Peyer's patch (tissue), 4 donors: ENCODE measurements at regions not wholly inside any gene's neighbourhood (a gene's known extent, or its start where the extent isn't known, plus 50 kb on each side); places are given as distances from the start of the nearest gene placed in this dataset.

Source experiments
- CTCF ChIP-seq, 6 experiments: fragments of 450-650 bp in 4 of 6; fragments of 200-600 bp in 2 of 6; sonication (generic) in 1 of 6; IDR thresholded peaks; one replicate each; pipeline ENCODE4 v1.5.1; 2017 to 2019; ENCODE audit warnings: antibody characterized with exemption in 6 of 6, mild to moderate bottlenecking in 3 of 6, moderate library complexity in 1 of 6
- POLR2A ChIP-seq, 2 donors: fragments of 450-650 bp; IDR thresholded peaks; one replicate each; pipeline ENCODE4 v1.5.1; 2017; ENCODE audit warnings: antibody characterized with exemption in 2 of 2, mild to moderate bottlenecking in 2 of 2, moderate library complexity in 2 of 2

- TF ChIP-seq CTCF (IDR thresholded peaks at IDR 0.05) (no peak), POLR2A (IDR thresholded peaks at IDR 0.05) (no peak)
These were observed 117.2 kb downstream of the SPATA31D1 start for GRCh38 chr9:82105729-82106128.
